ENCODE measurements at regions not wholly inside any gene's neighbourhood (a gene's known extent, or its start where the extent isn't known, plus 50 kb on each side); places are given as distances from the start of the nearest gene placed in this dataset.

- TF ChIP-seq ATF2 (CRISPR knock-in tag; IDR thresholded peaks at IDR 0.05; ENCODE audit: borderline replicate concordance, low read depth) (no peak), CTCF (IDR thresholded peaks at IDR 0.05) (no peak), STAT6 (CRISPR knock-in tag; conservative IDR thresholded peaks at IDR 0.05; ENCODE audit: low read depth) (no peak), PRDM15 (CRISPR knock-in tag; IDR thresholded peaks at IDR 0.05) (no peak), ARID4B (CRISPR knock-in tag; IDR thresholded peaks at IDR 0.05; ENCODE audit: borderline replicate concordance) (no peak), SP1 (CRISPR knock-in tag; conservative IDR thresholded peaks at IDR 0.05) (no peak), SMAD4 (CRISPR knock-in tag; IDR thresholded peaks at IDR 0.05) (no peak), CREB1 (CRISPR knock-in tag; IDR thresholded peaks at IDR 0.05) (no peak), RELA (CRISPR knock-in tag; IDR thresholded peaks at IDR 0.05; ENCODE audit: borderline replicate concordance) (no peak), ELF4 (CRISPR knock-in tag; IDR thresholded peaks at IDR 0.05; ENCODE audit: low read depth) (no peak), ETV6 (CRISPR knock-in tag; IDR thresholded peaks at IDR 0.05) (no peak), PRRX2 (CRISPR knock-in tag; IDR thresholded peaks at IDR 0.05) (no peak)
Observed at GRCh38 chr9:88711719-88712118, 176.7 kb downstream of the NXNL2 start.

Measured in WTC11 (cell line).